ENCODE measurements at regions not wholly inside any gene's neighbourhood (a gene's known extent, or its start where the extent isn't known, plus 50 kb on each side); places are given as distances from the start of the nearest gene placed in this dataset.

GRCh38 chr22:27531782-27532530 is 269.6 kb downstream of the MN1 start:
- Histone ChIP-seq H3K9me3 (no peaks in the 10 kb centered on the region), H3K4me1 (ENCODE audit: insufficient read depth) (peaks cover 5% of the 10 kb centered on the region), H3K36me3 (no peaks in the 10 kb centered on the region), H3K4me3 (no peak overlapping the region), H3K27me3 (no peaks in the 10 kb centered on the region), H3K27ac (no peak overlapping the region)
- DNase-seq = no peak
- intact Hi-C loops (cut with DNase I) = no loop called here
- WGBS, 3 donors = 60 to 68% (median 64%) methylated on average over 8 of the region's 8 CpGs
- TF ChIP-seq EP300 (IDR thresholded peaks at IDR 0.05) (no peak), POLR2A (IDR thresholded peaks at IDR 0.05) (no peak), CTCF (IDR thresholded peaks at IDR 0.05) (no peak)

- Histone ChIP-seq H3K27me3 (no peaks in the 10 kb centered on the region), H3K36me3 (no peaks in the 10 kb centered on the region), H3K9me3 (no peaks in the 10 kb centered on the region), H3K4me3 (no peak overlapping the region), H3K4me1 (ENCODE audit: insufficient read depth) (peaks cover 8% of the 10 kb centered on the region), H3K27ac (no peak overlapping the region)
- intact Hi-C loops (cut with DNase I) = no loop called here
- no peak for DNase-seq
- TF ChIP-seq EP300 (IDR thresholded peaks at IDR 0.05) (no peak), CTCF (IDR thresholded peaks at IDR 0.05) (no peak), POLR2A (IDR thresholded peaks at IDR 0.05) (no peak)
- 36 to 53% (median 43%) methylated on average over 8 of the region's 8 CpGs for WGBS, 3 donors
These were observed 268.3 kb downstream of the MN1 start for GRCh38 chr22:27533105-27533745.

- intact Hi-C loops (cut with DNase I) = no loop called here
- TF ChIP-seq EP300 (IDR thresholded peaks at IDR 0.05) (no peak), CTCF (IDR thresholded peaks at IDR 0.05) (no peak), POLR2A (IDR thresholded peaks at IDR 0.05) (no peak)
- Histone ChIP-seq H3K4me3 (no peak overlapping the region), H3K27ac (no peak overlapping the region), H3K4me1 (ENCODE audit: insufficient read depth) (peaks cover 8% of the 10 kb centered on the region), H3K9me3 (no peaks in the 10 kb centered on the region), H3K36me3 (no peaks in the 10 kb centered on the region), H3K27me3 (no peaks in the 10 kb centered on the region)
- 41 to 70% (median 53%) methylated on average over 7 of the region's 7 CpGs for WGBS, 3 donors
- DNase-seq = no peak
These were observed 266.8 kb downstream of the MN1 start for GRCh38 chr22:27534720-27535125.

DNA sequence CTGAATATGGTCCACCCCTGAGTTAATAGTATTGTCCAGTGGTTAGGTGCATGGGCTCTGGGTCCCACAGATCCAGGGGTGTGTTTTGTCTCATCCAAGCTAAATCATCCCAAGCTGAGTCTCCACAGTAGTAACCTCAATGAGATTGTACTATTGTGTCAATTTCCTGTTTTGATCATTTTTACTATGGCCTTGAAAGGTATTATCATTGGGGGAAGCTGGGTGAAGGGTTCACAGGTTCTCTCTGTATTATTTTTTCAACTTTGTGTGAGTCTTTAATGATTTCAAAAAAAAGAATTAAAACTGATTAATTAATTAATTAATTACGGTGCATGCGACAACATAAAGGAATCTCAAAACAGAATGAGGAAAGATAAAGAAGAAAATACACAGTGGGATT is 266.1 kb downstream of the MN1 start:
- Histone ChIP-seq H3K27me3 (no peaks in the 10 kb centered on the region), H3K4me1 (ENCODE audit: insufficient read depth) (peaks cover 8% of the 10 kb centered on the region), H3K9me3 (no peaks in the 10 kb centered on the region), H3K36me3 (no peaks in the 10 kb centered on the region), H3K4me3 (no peak overlapping the region), H3K27ac (no peak overlapping the region)
- intact Hi-C loops (cut with DNase I) = no loop called here
- WGBS, 3 donors = 94 to 99% (median 97%) methylated on average over 2 of the region's 2 CpGs
- no peak for DNase-seq
- TF ChIP-seq POLR2A (IDR thresholded peaks at IDR 0.05) = no peak
- no peak for TF ChIP-seq CTCF (IDR thresholded peaks at IDR 0.05)
- TF ChIP-seq EP300 (IDR thresholded peaks at IDR 0.05) = no peak
